ENCODE measurements at regions not wholly inside any gene's neighbourhood (a gene's known extent, or its start where the extent isn't known, plus 50 kb on each side); places are given as distances from the start of the nearest gene placed in this dataset.

DNA sequence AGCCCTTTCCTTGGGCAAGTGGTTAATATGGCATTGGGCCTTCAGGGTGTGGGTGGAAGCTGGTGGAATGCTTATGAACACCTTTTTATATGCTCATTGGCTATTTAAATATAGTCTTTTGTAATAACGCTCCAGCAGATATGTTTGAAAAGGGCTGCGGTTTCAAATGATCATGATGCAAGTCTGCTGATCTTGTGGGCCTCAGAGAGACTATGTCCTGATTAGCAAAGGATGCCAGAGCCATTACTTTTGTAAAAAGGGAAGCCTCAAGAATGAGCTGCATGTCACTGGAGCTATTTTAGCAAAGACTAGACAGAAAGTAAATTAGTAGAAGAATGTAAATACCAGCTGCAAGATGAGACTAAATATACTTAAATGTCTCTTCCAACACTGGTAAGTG is 200.5 kb downstream of the GXYLT1 start:
- Mint-ChIP-seq H3K27me3 (ENCODE audit: insufficient read depth) (no peaks in the 10 kb centered on the region), H3K9me3 (no peaks in the 10 kb centered on the region), H3K36me3 (ENCODE audit: low read depth) (no peaks in the 10 kb centered on the region), H3K4me1 (ENCODE audit: low read depth) (no peaks in the 10 kb centered on the region), H3K4me3 (no peak overlapping the region), H3K27ac (no peak overlapping the region)
- no peak for DNase-seq (ENCODE audit: low spot score)
- intact Hi-C loops (cut with micrococcal nuclease), result no loop called here

DNA sequence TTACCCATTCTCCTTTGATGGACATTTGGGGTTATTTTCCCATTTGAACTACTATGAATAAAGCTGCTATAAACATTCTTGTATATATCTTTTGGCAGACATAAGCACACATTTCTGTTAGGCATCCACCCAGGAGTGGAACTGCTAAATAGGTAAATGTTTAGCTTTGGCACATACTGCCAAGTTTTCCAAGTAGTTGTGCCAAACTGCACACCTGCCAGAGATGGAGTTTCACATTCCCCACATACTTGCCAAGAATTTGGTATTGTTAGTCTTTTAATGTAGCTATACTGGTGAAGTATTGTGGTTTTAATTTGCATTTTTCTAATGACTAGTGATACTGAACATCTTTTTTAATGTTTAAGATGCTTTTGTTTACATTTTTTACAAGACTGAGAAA is 201.0 kb downstream of the GXYLT1 start:
- Mint-ChIP-seq H3K4me1 (ENCODE audit: low read depth) (no peaks in the 10 kb centered on the region), H3K27ac (no peak overlapping the region)

DNA sequence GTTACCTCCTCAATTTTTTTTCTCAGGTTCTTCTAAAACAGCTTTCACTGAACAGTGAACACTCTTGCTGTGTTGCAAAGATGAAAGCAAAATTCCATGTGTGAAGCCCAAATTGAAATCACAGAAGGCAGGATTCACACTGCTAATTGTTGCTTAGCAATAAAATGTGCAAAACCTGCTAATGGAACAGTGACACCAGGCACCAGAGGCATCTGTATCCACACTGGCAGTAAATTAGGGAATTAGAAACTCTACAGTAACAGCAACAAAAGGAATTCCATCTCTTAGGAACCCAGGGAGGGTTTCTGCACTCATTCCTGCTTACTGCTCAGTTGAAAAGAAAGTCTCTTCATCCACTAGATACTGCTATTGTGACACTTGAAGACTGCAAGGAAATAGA is 202.3 kb downstream of the GXYLT1 start:
- H3K4me3 Mint-ChIP-seq, result no peak overlapping the region
- H3K4me1 Mint-ChIP-seq (ENCODE audit: low read depth), result no peaks in the 10 kb centered on the region
- no peak overlapping the region for H3K27ac Mint-ChIP-seq
- no peaks in the 10 kb centered on the region for H3K27me3 Mint-ChIP-seq (ENCODE audit: insufficient read depth)
- no peaks in the 10 kb centered on the region for H3K9me3 Mint-ChIP-seq
- H3K36me3 Mint-ChIP-seq (ENCODE audit: low read depth), result no peaks in the 10 kb centered on the region
- intact Hi-C loops (cut with micrococcal nuclease), result no loop called here
- no peak for DNase-seq (ENCODE audit: low spot score)

More for the DNA sequence above, 201.0 kb downstream of the GXYLT1 start:
- no peak for DNase-seq (ENCODE audit: low spot score)
- Mint-ChIP-seq H3K27me3 (ENCODE audit: insufficient read depth) (no peaks in the 10 kb centered on the region), H3K9me3 (no peaks in the 10 kb centered on the region), H3K4me3 (no peak overlapping the region), H3K36me3 (ENCODE audit: low read depth) (no peaks in the 10 kb centered on the region)
- intact Hi-C loops (cut with micrococcal nuclease), result no loop called here

DNA sequence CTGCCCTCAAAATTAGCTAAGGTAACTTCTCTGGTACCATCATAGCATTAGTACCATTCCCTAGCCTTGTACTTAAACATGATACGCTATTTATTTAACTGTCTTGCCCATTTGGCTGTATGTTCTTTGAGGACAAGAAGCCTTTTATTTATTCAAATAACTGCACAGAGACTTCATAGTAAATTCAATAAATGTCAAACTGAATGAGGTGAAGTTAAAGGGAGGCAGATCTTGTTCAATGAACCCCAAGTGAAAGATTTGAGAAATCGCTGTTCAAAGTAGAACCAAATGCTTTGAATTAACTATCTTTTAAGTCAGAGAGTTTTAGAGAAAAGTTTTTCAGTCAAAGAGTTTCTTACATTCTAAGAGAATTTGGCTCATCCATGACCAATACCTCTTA is 203.6 kb downstream of the GXYLT1 start:
- intact Hi-C loops (cut with micrococcal nuclease), result no loop called here
- no peaks in the 10 kb centered on the region for H3K9me3 Mint-ChIP-seq

DNA sequence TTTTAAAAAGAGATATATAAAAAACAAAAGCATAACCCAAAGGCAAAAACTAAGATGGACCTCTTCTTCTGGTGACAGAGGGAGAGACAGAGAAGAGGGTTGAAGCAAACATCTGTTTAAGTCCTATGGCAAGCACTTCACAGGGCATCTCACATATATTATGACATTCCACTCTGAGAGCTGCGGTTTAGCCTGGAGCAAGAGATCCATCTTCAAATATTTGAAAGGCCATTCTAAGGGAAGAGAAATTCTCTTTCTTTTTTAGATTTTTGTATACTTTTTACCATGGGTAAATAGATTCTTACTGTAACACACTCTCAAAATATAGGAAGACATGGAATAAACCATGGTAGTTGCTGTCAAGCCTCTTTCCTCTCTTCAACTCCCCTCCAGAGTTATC is 204.1 kb downstream of the GXYLT1 start:
- Mint-ChIP-seq H3K4me1 (ENCODE audit: low read depth) (no peaks in the 10 kb centered on the region), H3K9me3 (no peaks in the 10 kb centered on the region), H3K4me3 (no peak overlapping the region), H3K36me3 (ENCODE audit: low read depth) (no peaks in the 10 kb centered on the region), H3K27ac (no peak overlapping the region), H3K27me3 (ENCODE audit: insufficient read depth) (no peaks in the 10 kb centered on the region)
- DNase-seq (ENCODE audit: low spot score), result no peak
- intact Hi-C loops (cut with micrococcal nuclease), result no loop called here

More for the DNA sequence above, 203.6 kb downstream of the GXYLT1 start:
- DNase-seq (ENCODE audit: low spot score), result no peak
- no peak overlapping the region for H3K4me3 Mint-ChIP-seq
- no peaks in the 10 kb centered on the region for H3K4me1 Mint-ChIP-seq (ENCODE audit: low read depth)
- H3K27ac Mint-ChIP-seq, result no peak overlapping the region
- H3K27me3 Mint-ChIP-seq (ENCODE audit: insufficient read depth), result no peaks in the 10 kb centered on the region
- H3K36me3 Mint-ChIP-seq (ENCODE audit: low read depth), result no peaks in the 10 kb centered on the region

DNA sequence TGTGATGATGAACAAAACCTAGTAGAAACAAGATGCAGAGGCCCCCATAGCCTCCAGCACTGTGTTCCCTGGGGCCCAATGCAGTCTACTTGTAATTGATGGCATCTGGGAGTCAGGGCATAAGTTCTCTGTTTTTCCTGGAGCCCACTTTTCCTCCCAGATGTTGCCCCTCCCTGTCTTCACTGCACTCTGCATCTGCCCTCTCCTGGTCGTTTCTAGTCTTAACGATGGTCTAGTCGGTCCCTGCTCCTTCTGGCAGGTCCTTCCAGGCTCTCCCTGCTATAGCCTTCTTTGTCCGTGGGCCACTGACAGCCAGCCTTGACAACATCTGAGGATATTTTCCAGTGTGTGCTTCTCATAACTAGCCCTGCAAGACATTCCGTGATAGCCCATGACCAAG is 208.3 kb downstream of the GXYLT1 start:
- Mint-ChIP-seq H3K4me1 (ENCODE audit: low read depth) (peaks cover 6% of the 10 kb centered on the region), H3K27ac (no peak overlapping the region), H3K9me3 (no peaks in the 10 kb centered on the region), H3K27me3 (ENCODE audit: insufficient read depth) (peaks cover 20% of the 10 kb centered on the region), H3K36me3 (ENCODE audit: low read depth) (no peaks in the 10 kb centered on the region), H3K4me3 (no peak overlapping the region)
- intact Hi-C loops (cut with micrococcal nuclease), result no loop called here
- DNase-seq (ENCODE audit: low spot score), result no peak

DNA sequence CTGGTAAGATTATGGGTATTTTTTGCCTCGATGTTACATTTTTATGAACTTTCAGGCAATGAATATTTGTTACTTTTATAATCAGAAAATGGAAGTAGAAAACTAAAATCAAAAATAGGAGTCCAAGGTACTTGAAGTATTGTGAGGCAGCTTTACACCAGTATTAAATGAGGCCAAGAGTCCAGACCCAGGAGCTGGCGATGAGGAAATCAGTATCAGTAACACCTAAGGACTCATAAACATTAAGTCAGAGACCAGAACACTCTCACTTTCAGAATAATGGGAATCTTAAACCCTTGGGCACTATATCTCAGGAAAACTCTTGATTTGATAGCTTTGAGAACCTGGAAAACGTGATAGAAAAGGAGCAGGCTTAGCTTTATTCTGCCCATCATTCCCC is 208.8 kb downstream of the GXYLT1 start:
- H3K9me3 Mint-ChIP-seq, result no peaks in the 10 kb centered on the region
- H3K36me3 Mint-ChIP-seq (ENCODE audit: low read depth), result no peaks in the 10 kb centered on the region
- H3K27ac Mint-ChIP-seq, result no peak overlapping the region
- peaks cover 10% of the 10 kb centered on the region for H3K4me1 Mint-ChIP-seq (ENCODE audit: low read depth)
- H3K4me3 Mint-ChIP-seq, result no peak overlapping the region
- H3K27me3 Mint-ChIP-seq (ENCODE audit: insufficient read depth), result peaks cover 20% of the 10 kb centered on the region
- DNase-seq (ENCODE audit: low spot score), result no peak
- intact Hi-C loops (cut with micrococcal nuclease), result no loop called here

DNA sequence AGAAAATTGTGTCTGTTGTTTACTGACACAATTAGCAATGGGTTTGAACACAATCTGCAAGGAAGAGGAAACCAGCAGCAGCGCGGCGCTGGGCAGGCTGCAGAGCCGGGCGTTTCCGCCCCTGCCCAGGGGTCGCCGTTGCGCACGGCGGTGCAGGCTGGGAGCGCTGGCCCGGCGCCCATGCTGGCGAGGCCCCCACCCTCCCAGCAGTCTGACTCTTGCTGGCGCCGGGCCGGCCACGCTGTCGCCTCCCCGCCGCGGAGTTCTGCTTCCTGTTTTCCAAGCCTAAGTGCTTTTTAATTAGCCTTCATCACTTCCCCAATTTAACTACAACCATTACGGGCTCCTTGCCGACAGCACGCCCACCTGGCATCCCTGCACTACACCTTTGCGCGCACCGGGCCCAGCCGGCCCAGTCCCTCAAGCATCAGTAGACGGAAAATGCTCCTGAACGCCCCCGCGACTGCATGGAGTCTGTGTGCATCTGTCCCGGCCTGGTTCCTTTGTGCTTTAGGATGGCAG is 212.1 kb downstream of the GXYLT1 start:
- Mint-ChIP-seq H3K27ac (no peak overlapping the region), H3K36me3 (ENCODE audit: low read depth) (no peaks in the 10 kb centered on the region), H3K27me3 (ENCODE audit: insufficient read depth) (peaks cover 31% of the 10 kb centered on the region), H3K4me1 (ENCODE audit: low read depth) (peaks cover 13% of the 10 kb centered on the region), H3K9me3 (no peaks in the 10 kb centered on the region), H3K4me3 (peak overlapping the region; percentile 12)
- no peak for DNase-seq (ENCODE audit: low spot score)
- intact Hi-C loops (cut with micrococcal nuclease), result no loop called here

DNA sequence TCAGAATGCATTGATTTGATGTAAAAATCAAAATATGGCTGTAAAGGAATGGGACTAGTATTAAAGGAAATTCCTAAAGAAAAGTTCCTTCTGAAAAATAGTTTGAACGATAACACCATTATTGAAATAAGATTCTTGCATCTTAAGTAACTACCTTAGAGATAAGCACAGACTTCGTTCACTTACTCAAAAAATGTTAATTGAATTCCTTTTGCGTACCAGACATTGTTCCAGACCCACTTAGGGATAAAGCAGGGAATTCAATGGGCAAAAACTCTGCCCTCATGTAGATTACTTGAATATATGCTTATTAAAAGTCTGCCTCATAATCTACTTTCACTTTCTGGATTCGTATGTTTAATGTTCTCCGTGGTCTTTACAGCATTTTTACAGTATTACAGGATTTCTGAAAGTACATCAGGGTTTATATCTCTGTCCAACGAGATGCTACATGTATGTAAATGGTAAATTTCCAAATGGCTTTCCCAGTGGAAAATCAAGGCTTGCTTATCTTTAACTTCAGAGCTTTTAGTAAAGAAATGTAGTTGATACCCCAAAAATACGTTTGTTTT is 213.7 kb downstream of the GXYLT1 start:
- no peak for DNase-seq (ENCODE audit: low spot score)
- intact Hi-C loops (cut with micrococcal nuclease), result no loop called here
- no peaks in the 10 kb centered on the region for H3K36me3 Mint-ChIP-seq (ENCODE audit: low read depth)
- H3K9me3 Mint-ChIP-seq, result no peaks in the 10 kb centered on the region
- H3K27me3 Mint-ChIP-seq (ENCODE audit: insufficient read depth), result peaks cover 31% of the 10 kb centered on the region
- H3K4me3 Mint-ChIP-seq, result no peak overlapping the region
- no peak overlapping the region for H3K27ac Mint-ChIP-seq
- H3K4me1 Mint-ChIP-seq (ENCODE audit: low read depth), result peaks cover 13% of the 10 kb centered on the region

DNA sequence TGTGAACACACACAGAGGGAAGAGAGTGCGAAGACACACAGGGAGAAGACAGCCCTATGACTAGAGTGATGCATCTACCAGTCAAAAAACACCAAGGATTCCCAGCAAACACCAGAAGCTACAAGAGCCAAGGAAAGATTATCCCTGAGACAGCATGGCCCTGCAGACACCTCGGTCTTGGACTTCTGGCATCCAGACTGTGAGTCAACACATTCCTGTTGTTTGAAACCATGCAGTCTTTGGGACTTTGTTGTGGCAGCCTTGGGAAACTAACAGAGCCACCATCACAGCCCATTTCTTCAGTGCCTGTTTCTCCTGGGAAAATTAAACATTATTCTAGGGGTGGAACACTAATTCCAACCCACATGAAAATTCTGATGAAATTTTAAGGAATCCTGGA is 220.6 kb downstream of the GXYLT1 start:
- no peak for DNase-seq (ENCODE audit: low spot score)
- intact Hi-C loops (cut with micrococcal nuclease), result no loop called here
- Mint-ChIP-seq H3K9me3 (no peaks in the 10 kb centered on the region), H3K27ac (no peak overlapping the region), H3K4me1 (ENCODE audit: low read depth) (no peaks in the 10 kb centered on the region), H3K4me3 (no peak overlapping the region), H3K27me3 (ENCODE audit: insufficient read depth) (peaks cover 7% of the 10 kb centered on the region), H3K36me3 (ENCODE audit: low read depth) (no peaks in the 10 kb centered on the region)

DNA sequence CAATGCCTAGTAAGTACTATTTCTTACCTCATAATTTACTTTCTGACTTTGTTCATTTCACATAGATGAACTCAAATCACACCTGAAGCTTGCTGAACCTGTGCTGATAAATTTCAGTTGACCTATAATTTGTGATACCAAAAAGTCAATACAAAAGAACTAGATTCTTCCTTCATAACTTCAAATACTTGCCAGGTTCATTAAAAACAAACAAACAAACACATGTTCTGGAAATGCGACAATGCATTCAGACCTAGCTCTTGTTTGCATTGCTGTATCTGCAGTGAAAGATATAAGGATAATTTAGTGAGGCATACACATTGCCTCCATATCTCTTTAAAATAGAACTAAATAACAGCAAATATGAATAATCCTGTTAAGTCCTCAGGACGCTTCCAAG is 221.3 kb downstream of the GXYLT1 start:
- no peaks in the 10 kb centered on the region for H3K4me1 Mint-ChIP-seq (ENCODE audit: low read depth)
- H3K4me3 Mint-ChIP-seq, result no peak overlapping the region
- intact Hi-C loops (cut with micrococcal nuclease), result no loop called here
- H3K27me3 Mint-ChIP-seq (ENCODE audit: insufficient read depth), result peaks cover 12% of the 10 kb centered on the region
- H3K9me3 Mint-ChIP-seq, result no peaks in the 10 kb centered on the region
- no peak for DNase-seq (ENCODE audit: low spot score)
- no peak overlapping the region for H3K27ac Mint-ChIP-seq
- no peaks in the 10 kb centered on the region for H3K36me3 Mint-ChIP-seq (ENCODE audit: low read depth)

DNA sequence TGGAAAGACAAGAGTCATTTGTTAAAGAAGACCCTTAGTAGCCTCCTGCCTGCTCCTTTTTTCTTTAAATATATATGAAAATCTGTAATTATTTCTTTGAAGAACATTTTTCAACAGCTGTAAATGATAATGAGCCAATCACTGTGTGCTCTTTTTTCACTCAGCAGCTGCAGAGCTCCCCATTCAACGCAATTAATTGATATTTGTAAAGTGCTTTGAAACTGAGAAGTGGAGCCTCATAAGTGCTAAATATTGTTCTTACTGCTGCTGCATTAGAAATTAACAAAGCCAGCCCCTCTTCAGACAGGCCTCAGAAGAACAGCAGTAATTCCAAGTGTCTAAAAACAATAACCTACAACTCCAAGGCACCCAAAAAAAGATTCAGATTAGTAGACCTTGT is 224.3 kb downstream of the GXYLT1 start:
- peaks cover 10% of the 10 kb centered on the region for H3K27me3 Mint-ChIP-seq (ENCODE audit: insufficient read depth)
- DNase-seq (ENCODE audit: low spot score), result no peak
- no peak overlapping the region for H3K27ac Mint-ChIP-seq
- intact Hi-C loops (cut with micrococcal nuclease), result no loop called here
- no peak overlapping the region for H3K4me3 Mint-ChIP-seq
- no peaks in the 10 kb centered on the region for H3K36me3 Mint-ChIP-seq (ENCODE audit: low read depth)
- H3K9me3 Mint-ChIP-seq, result no peaks in the 10 kb centered on the region
- H3K4me1 Mint-ChIP-seq (ENCODE audit: low read depth), result no peaks in the 10 kb centered on the region

DNA sequence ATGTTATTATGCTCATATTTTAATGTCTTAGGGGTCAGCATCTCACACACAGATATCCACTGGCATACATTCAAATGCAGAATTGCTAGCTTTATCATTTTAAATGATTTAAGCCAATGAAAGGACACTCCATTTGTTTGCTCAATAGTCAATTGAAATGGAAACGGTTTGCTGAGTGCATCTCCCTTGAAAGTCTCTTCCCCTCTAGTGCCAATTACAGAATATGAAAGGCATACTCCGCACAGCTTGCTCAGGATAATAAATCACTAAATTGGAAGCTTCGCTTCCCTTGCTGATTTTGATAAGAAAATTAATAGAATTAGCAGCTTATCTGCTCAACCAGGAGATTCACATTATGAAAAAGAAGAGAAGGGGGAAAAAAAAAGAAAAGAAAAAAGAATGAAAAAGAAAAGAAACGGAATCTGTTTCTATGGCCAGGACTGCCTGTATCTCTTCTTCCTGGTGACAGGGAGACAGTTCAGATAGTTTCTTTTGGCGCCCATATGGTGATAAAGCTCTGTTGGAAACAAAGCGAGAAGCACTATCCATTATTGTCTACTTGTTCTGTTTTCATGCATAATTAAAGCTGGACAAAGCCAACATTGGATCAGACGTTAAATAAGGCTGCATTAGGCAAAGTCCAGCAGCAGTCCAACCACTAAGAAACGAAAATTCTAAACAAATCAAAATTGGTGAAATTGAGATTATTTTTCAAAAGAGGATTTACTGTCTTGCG is 225.0 kb downstream of the GXYLT1 start:
- Mint-ChIP-seq H3K27me3 (ENCODE audit: insufficient read depth) (peaks cover 11% of the 10 kb centered on the region), H3K36me3 (ENCODE audit: low read depth) (no peaks in the 10 kb centered on the region), H3K4me1 (ENCODE audit: low read depth) (no peaks in the 10 kb centered on the region), H3K4me3 (no peak overlapping the region), H3K9me3 (no peaks in the 10 kb centered on the region), H3K27ac (no peak overlapping the region)
- no peak for DNase-seq (ENCODE audit: low spot score)
- intact Hi-C loops (cut with micrococcal nuclease), result no loop called here
